BLaER1 (cell line): ENCODE measurements at regions not wholly inside any gene's neighbourhood (a gene's known extent, or its start where the extent isn't known, plus 50 kb on each side); places are given as distances from the start of the nearest gene placed in this dataset.

Source experiments
- H3K27ac ChIP-seq: shearing (Covaris generic); formaldehyde crosslinking; 2 replicates; pipeline ENCODE4 v1.8.1; 2022
- H3K27me3 ChIP-seq: shearing (Covaris generic); formaldehyde crosslinking; 2 replicates; pipeline ENCODE4 v1.8.1; 2022
- H3K36me3 ChIP-seq: shearing (Covaris generic); formaldehyde crosslinking; 2 replicates; pipeline ENCODE4 v1.8.1; 2022
- H3K4me1 ChIP-seq: shearing (Covaris generic); formaldehyde crosslinking; 2 replicates; pipeline ENCODE4 v1.8.1; 2022
- H3K4me2 ChIP-seq: shearing (Covaris generic); formaldehyde crosslinking; 2 replicates; pipeline ENCODE4 v1.8.1; 2022
- H3K4me3 ChIP-seq: shearing (Covaris generic); formaldehyde crosslinking; 2 replicates; pipeline ENCODE4 v1.8.1; 2022
- H3K9ac ChIP-seq: shearing (Covaris generic); formaldehyde crosslinking; 2 replicates; pipeline ENCODE4 v1.8.1; 2022
- H3K9me3 ChIP-seq: shearing (Covaris generic); formaldehyde crosslinking; 2 replicates; pipeline ENCODE4 v1.8.1; 2022
- H4K20me1 ChIP-seq: shearing (Covaris generic); formaldehyde crosslinking; 2 replicates; pipeline ENCODE4 v1.8.1; 2022
- Cebpa-rat ChIP-seq: shearing (Covaris generic); IDR thresholded peaks from 2 replicates; pipeline ENCODE4 v1.8.1; 2022

GRCh38 chr5:141800617-141801016 is 77.6 kb downstream of the PCDH1 start:
- H3K9ac ChIP-seq, result no peak overlapping the region
- no peak for TF ChIP-seq Cebpa-rat
- no peaks in the 10 kb centered on the region for H3K9me3 ChIP-seq
- H3K4me1 ChIP-seq, result peaks cover 1% of the 10 kb centered on the region; the same call in 1 of the 2 replicates
- H3K27me3 ChIP-seq, result no peaks in the 10 kb centered on the region
- H3K36me3 ChIP-seq, result no peaks in the 10 kb centered on the region
- no peak overlapping the region for H3K4me3 ChIP-seq
- H3K27ac ChIP-seq, result no peak overlapping the region
- H4K20me1 ChIP-seq, result no peaks in the 10 kb centered on the region
- no peak overlapping the region for H3K4me2 ChIP-seq

GRCh38 chr5:141799507-141800167 is 78.6 kb downstream of the PCDH1 start:
- Histone ChIP-seq H3K9me3 (no peaks in the 10 kb centered on the region), H3K27me3 (no peaks in the 10 kb centered on the region), H3K4me3 (no peak overlapping the region), H3K27ac (no peak overlapping the region), H3K4me2 (no peak overlapping the region), H3K4me1 (no peaks in the 10 kb centered on the region), H4K20me1 (no peaks in the 10 kb centered on the region), H3K36me3 (no peaks in the 10 kb centered on the region), H3K9ac (no peak overlapping the region)
- no peak for TF ChIP-seq Cebpa-rat

- Histone ChIP-seq H3K27ac (no peak overlapping the region), H3K9ac (no peak overlapping the region), H4K20me1 (no peaks in the 10 kb centered on the region), H3K9me3 (no peaks in the 10 kb centered on the region), H3K4me1 (no peaks in the 10 kb centered on the region), H3K27me3 (no peaks in the 10 kb centered on the region), H3K4me2 (no peak overlapping the region), H3K36me3 (no peaks in the 10 kb centered on the region), H3K4me3 (no peak overlapping the region)
- no peak for TF ChIP-seq Cebpa-rat
Observed at GRCh38 chr5:141797425-141797824, 80.8 kb downstream of the PCDH1 start.

- TF ChIP-seq Cebpa-rat, result no peak
- H3K27me3 ChIP-seq, result no peaks in the 10 kb centered on the region
- H3K4me3 ChIP-seq, result no peak overlapping the region
- no peaks in the 10 kb centered on the region for H3K36me3 ChIP-seq
- no peaks in the 10 kb centered on the region for H3K9me3 ChIP-seq
- H4K20me1 ChIP-seq, result no peaks in the 10 kb centered on the region
- no peak overlapping the region for H3K4me2 ChIP-seq
- no peak overlapping the region for H3K9ac ChIP-seq
- H3K4me1 ChIP-seq, result no peaks in the 10 kb centered on the region
- no peak overlapping the region for H3K27ac ChIP-seq
Observed at GRCh38 chr5:141795421-141795820, 82.8 kb downstream of the PCDH1 start.

GRCh38 chr5:141793881-141794280 is 84.3 kb downstream of the PCDH1 start:
- H3K4me2 ChIP-seq, result no peak overlapping the region
- H3K27me3 ChIP-seq, result no peaks in the 10 kb centered on the region
- no peaks in the 10 kb centered on the region for H3K4me1 ChIP-seq
- no peaks in the 10 kb centered on the region for H3K9me3 ChIP-seq
- no peak overlapping the region for H3K27ac ChIP-seq
- H3K36me3 ChIP-seq, result no peaks in the 10 kb centered on the region
- H3K9ac ChIP-seq, result no peak overlapping the region
- no peak for TF ChIP-seq Cebpa-rat
- H4K20me1 ChIP-seq, result no peaks in the 10 kb centered on the region
- no peak overlapping the region for H3K4me3 ChIP-seq

- Histone ChIP-seq H3K27ac (no peak overlapping the region), H4K20me1 (no peaks in the 10 kb centered on the region), H3K4me3 (no peak overlapping the region), H3K9me3 (no peaks in the 10 kb centered on the region), H3K4me1 (no peaks in the 10 kb centered on the region), H3K9ac (no peak overlapping the region), H3K27me3 (no peaks in the 10 kb centered on the region), H3K4me2 (no peak overlapping the region), H3K36me3 (no peaks in the 10 kb centered on the region)
- TF ChIP-seq Cebpa-rat, result no peak
Observed at GRCh38 chr5:141793403-141793802, 84.8 kb downstream of the PCDH1 start.

GRCh38 chr5:141790630-141791029 is 87.6 kb downstream of the PCDH1 start:
- no peak for TF ChIP-seq Cebpa-rat
- no peaks in the 10 kb centered on the region for H3K36me3 ChIP-seq
- H3K27ac ChIP-seq, result no peak overlapping the region
- H3K9ac ChIP-seq, result no peak overlapping the region
- H4K20me1 ChIP-seq, result no peaks in the 10 kb centered on the region
- no peak overlapping the region for H3K4me2 ChIP-seq
- no peaks in the 10 kb centered on the region for H3K27me3 ChIP-seq
- H3K9me3 ChIP-seq, result no peaks in the 10 kb centered on the region
- no peak overlapping the region for H3K4me3 ChIP-seq
- H3K4me1 ChIP-seq, result no peaks in the 10 kb centered on the region

- Histone ChIP-seq H3K4me2 (no peak overlapping the region), H3K4me1 (no peaks in the 10 kb centered on the region), H3K9ac (no peak overlapping the region), H3K27ac (no peak overlapping the region), H3K27me3 (no peaks in the 10 kb centered on the region), H4K20me1 (no peaks in the 10 kb centered on the region), H3K4me3 (no peak overlapping the region), H3K36me3 (no peaks in the 10 kb centered on the region), H3K9me3 (no peaks in the 10 kb centered on the region)
- TF ChIP-seq Cebpa-rat, result no peak
Observed at GRCh38 chr5:141789330-141789729, 88.9 kb downstream of the PCDH1 start.

DNA sequence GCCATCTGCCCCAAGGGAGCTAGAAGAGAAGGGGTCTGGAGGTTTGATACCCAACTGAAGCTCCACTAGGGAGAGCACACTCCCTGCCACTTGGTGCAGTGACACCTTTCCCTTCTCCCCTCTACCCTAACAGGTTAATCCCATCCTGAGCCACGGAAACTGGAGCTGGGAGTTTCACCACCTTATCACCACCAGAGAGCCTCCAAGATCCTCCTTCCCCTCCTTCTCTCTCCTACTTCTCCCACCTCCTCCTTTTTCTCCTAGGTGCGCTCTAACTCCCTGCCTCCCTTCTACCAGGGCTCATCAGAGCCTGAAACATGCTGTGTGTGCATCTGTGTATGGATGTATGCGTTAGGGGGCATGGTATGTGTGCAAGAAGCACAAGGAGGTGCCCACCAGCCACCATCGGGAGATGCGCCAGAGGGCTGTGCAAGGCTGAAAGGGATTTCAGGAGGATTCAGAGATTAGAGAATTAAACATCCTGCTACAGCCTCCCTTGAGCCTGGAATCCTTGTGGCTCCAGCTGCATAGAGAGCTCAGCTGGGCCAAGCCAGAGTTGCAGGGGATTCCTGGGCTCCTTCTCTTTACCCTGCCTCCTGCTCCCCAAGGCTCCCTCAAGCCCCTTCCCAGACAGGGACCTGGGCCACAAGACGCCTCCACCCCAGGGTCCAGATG is 89.8 kb downstream of the PCDH1 start:
- no peaks in the 10 kb centered on the region for H3K27me3 ChIP-seq
- H3K27ac ChIP-seq, result no peak overlapping the region
- H3K36me3 ChIP-seq, result no peaks in the 10 kb centered on the region
- no peaks in the 10 kb centered on the region for H3K4me1 ChIP-seq
- no peak overlapping the region for H3K4me2 ChIP-seq
- no peak overlapping the region for H3K9ac ChIP-seq
- H4K20me1 ChIP-seq, result no peaks in the 10 kb centered on the region
- TF ChIP-seq Cebpa-rat, result no peak
- H3K4me3 ChIP-seq, result no peak overlapping the region
- no peaks in the 10 kb centered on the region for H3K9me3 ChIP-seq

GRCh38 chr5:141787376-141787775 is 90.8 kb downstream of the PCDH1 start:
- Histone ChIP-seq H3K27ac (no peak overlapping the region), H3K27me3 (no peaks in the 10 kb centered on the region), H3K36me3 (no peaks in the 10 kb centered on the region), H3K9ac (no peak overlapping the region), H3K4me2 (no peak overlapping the region), H3K9me3 (no peaks in the 10 kb centered on the region), H4K20me1 (no peaks in the 10 kb centered on the region), H3K4me3 (no peak overlapping the region), H3K4me1 (peaks cover 7% of the 10 kb centered on the region; the same call in 1 of the 2 replicates)
- TF ChIP-seq Cebpa-rat, result no peak

DNA sequence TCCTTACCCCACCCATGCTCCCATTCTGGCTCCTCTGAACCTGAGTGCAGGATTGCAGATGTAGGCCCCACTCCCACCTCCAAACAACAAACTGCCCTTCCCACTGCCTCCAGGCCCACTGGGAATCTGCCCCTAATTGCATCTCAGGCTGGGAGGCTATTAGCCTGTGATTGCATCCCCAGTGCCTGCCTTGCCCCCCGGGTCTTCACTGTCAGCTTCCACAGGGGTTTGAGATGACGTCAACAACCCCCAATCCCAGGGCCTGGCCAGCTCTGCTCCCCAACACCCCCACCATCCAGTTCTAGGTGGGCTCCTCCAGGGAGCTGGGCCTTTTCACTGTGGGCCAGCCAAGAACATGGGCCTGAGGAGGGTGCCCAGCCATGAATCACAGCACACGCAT is 91.5 kb downstream of the PCDH1 start:
- Histone ChIP-seq H3K4me2 (no peak overlapping the region), H3K36me3 (no peaks in the 10 kb centered on the region), H3K9ac (no peak overlapping the region), H3K27ac (no peak overlapping the region), H3K4me1 (peaks cover 12% of the 10 kb centered on the region), H3K4me3 (no peak overlapping the region), H4K20me1 (no peaks in the 10 kb centered on the region), H3K27me3 (no peaks in the 10 kb centered on the region), H3K9me3 (no peaks in the 10 kb centered on the region)
- TF ChIP-seq Cebpa-rat, result no peak
